GM21723 (cell line): ENCODE measurements at regions not wholly inside any gene's neighbourhood (a gene's known extent, or its start where the extent isn't known, plus 50 kb on each side); places are given as distances from the start of the nearest gene placed in this dataset.
"Not testable (repeated sequence)": the region's sequence is repeated elsewhere in the genome, so short reads cannot be mapped to it uniquely, and the experiment has no call there.

ENCODE experiments used
- ATAC-seq: cut with Tn5 transposase; IDR thresholded peaks from one replicate; pipeline ENCODE4 v1.9.1; 2021; ENCODE audit warnings: mild to moderate bottlenecking, moderate library complexity; ENCODE audit not compliant: unreplicated experiment

DNA sequence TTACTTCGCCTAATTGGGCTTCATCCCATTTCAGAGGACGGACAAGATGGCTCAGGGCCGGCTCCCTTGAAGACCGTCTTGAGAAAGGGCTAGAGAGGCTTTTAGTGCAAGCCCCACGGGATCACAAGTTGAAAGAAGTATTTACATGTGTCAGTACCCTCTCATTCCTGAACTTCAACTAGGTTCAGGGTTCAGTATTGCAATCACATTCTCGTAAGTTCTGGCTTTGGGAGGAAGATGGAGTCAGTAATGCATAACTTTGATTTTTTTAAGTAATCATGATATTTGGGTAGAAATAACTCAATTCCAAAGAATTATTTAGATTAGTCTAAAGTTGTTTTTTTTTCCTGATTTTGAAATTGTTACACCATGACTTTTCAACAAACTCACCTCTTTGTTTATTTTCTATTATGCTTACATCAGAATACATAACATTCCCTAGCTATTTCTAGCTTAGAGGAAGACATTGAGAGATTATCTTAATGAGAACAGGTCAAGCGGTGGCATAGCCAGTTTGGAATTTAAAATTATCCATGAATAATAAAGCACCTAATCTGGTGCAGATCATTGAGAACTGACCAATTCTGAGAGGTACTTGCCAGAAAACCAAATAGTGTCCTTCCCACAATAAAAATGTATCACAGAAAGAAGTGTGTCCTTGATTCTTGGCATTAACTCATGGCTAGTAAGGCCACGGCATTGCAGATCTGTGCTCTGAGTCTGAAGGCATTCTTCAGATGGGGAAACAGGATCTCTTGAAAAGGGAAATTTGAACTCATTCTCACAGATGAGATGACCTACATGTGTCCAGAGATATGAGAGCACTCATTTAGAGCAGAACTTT lies 92.1 kb upstream of the BLID start:
- ATAC-seq: no peak

DNA sequence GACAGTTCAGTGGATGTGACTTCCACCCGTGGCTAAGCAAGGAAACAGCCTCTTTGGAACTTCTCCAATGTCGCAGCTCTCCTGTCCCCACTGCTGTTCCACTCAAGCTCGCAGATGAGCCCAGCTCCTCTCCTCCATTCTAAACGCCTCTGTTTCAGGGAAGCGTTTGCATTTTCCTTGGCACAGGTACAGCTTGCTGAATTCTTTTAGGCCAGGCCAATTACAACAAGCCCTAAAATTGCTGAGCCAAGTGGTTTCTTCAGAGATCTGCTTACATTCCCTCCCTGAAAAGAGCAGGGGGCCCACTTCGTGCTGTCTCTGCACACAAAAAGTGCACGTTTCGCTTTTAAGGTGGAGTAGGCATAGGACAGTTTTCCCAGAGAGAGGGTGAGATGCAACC lies 91.5 kb upstream of the BLID start:
- no peak for ATAC-seq

DNA sequence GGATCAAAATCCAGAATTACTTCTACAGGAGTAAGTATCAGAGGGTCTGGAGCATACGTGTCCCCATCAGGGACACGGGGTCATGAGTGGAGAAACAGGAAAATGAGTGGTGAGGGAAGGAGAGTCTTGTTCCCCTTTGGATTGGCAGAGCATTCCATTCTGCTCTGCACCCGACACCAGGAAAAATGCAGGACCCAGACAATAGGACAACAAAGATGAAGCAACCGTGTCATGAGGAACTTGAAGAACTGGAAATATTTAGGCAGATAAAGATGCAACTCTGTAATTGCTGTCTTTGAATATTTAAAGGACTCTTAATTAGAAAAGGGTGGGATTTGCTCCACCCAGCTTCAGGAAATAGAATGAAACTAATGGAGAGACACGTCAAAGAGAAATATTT lies 89.0 kb upstream of the BLID start:
- ATAC-seq: no peak

DNA sequence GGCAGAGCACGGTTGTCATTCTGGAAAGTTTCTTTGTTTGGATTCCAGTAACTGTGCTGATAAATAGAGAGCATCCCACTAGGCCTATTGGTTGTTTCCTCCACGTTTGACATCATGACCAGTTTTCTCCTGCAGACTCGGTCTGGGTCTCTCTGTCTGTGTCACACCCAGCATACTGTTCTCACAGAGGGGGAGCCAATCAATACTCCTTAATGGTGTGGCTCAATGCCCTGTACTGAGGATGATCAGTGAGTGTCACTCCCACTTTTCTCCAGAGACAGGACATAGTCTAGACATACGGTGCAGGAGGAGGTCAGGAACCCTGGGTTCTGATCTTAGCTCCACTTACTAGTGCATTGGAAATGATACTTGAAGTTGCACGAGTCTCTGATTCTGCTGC lies 88.2 kb upstream of the BLID start:
- no peak for ATAC-seq

DNA sequence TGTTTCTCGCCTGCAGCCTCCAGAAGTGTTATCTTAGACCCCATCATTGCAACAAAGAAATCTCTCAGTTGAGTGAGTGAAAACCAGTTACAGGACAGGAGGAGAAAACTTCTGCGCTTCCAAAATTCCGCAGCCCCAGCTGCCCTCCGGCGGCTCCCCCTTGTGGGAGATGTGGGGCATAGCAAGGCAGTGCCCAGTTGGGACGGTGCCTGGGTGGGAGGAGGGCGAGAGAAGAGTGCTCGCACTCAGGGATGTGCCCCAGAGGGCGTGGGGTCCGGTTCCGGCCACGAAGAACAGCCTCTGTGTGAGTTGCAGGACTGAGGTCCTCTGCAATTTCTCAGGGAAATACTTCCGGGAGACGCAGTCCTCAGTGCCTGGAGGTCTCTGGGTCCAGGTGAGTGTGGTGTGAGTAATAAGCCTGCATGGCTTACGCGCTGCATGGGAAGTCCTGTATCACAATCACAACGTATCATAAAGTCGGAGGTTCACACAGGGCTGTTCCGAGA lies 87.0 kb upstream of the BLID start:
- ATAC-seq: peak; percentile 74

DNA sequence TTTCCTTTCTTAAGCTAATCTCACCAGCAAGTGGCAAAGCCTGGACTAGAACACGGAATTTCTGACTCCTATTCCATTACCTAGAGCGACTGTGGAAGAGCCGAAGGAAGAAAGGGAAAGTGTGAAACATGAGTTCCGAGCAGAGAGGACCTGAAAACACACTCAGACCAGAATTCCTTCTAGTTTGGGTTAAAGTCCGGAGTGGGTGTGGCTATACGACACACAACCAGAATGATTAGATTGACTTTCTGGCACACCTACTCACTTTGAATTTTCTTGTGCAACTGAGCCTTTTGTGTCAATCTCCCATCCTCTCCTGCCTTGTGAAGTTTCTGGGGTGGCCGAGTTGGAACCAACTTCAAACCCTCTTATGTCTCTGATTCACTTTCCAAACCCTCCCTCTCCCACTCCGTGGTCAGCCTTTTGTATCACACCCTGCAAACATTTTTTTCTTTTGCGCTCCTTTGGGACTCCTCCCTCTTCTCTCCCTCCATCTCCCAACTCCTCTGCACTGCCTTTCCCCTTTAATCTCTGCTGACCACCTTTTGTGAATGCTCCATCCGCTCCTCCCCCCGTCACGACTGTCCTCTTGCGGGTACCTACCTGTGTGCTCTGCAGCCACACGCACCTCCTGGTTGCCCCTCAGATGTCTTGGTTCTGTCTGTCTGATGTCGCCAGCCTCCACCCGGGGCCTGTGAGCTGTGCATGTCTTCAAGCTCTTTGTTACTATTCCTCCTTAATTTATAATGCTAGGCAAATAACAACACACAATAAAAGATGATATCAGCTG lies 86.3 kb upstream of the BLID start:
- ATAC-seq: no peak

DNA sequence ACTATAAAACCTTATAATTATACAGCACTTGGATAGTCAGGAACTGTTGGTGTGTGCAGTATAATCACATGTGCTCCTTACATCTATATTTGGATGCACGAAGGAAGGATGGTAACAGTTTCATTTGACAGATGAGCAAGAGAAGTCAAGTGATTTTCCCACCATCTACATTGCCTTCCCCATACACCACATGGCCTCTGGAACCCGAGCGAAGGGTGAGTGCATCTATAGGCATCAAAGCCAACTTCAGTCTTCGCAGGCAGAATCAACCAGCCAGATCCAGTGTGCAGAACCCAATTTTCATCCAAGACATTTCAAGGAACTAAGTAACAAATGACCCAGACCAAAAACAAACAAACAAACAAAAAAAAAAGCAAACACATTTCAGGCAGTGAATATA lies 85.1 kb upstream of the BLID start:
- ATAC-seq: no peak

DNA sequence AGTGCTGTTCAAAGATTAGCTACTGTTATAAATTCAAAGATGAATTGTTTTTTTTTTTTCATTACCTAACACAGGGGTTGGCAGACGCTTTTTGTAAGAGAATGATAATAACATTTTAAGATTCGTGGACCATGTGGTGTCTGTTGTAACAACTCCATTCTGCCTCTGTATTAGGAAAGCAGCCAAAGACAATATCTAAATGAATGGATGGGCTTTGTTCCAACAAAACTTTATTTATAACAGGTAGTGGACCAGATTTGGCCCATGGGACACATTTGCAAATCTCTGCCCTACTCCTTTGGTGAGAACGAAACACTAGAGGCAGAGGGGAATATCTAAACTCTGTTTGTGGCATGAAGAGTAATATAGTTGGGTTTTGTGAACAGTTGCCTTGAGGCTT lies 83.6 kb upstream of the BLID start:
- no peak for ATAC-seq

DNA sequence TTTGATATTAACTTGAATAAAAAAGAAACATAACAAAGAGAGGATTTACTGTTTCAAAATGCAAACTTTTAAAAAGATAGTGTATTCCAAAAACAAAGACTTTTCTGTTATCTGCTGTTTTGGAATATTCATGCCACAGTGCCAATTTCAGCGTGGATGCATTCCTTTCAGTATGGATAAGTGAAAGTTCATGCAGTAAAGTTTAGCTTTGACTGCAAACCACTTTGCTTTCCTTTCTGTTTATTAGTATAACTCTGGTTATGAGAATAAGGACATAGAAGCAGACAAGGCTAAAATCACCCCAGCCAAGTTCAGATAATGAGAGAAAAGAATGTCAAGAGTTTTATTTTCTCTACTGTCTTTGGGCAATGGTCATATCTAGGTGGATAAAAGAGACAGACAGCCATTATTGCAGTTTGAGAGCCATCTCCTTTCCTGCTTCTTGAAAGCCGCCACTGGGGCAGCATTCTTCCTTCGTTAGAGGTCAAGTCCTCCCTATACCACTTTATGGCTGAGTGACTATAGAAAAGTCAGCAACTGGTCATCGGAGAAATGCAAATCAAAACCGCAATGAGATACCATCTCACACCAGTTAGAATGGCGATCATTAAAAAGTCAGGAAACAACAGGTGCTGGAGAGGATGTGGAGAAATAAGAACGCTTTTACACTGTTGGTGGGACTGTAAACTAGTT lies 82.4 kb upstream of the BLID start:
- ATAC-seq: no peak

DNA sequence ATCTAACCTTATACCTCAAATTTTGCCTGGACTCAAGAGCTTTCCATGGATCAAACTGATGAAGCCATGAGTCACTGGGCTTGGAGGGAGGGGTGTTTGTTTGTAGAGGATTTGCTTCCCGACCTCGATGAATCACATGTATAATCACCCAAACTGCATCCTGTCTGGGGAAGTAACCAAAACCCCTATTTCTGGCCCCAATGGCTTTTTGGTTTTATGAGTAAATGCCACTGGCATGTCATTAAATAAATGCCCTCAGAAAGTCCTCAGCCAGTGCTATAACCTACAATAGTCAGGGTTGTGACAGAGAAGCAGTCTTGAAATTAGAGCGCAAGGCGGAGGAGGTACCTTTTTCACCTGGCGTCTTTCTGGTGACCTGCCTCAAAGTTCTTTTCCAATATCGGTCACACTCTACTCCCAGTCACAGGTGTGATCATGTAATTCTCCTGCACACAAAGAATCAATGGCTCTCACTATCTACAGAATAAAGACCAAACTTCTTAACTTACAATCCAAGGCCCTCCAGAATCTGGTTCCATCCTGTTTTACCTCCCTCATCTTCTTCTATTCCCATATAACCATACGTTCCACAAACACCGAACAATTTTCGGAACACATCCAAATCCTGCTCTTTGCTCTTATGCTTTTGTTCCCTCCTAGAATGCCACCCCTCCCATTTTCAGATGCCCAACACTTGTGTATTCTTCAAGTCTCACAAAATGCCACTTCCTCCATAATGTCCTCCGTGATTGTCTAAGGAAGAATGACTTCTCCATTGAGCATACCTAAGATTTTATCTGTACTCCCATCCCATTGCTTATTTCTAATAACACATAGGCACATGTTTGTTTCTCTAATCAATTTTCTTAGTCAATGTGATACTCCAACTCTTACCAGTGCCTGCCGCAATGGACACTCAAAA lies 81.3 kb upstream of the BLID start:
- ATAC-seq: no peak

DNA sequence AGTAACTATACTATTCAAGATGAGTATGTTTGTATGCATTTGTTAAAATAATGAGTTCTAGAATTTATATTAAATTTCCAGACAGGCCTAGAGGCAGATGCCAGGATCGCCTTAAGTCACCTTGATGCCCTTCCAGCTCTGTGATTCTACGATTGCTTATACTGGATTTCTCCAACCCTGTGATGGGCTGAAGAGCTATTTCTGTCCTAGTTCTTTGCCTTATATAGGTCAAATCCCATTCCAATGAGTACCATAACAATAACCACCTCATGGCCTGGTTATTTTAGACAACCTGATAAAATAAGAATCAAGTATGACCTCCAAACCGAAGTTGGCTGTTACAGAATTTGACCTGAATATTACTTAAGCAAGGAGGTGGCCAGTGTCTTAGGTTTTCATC lies 79.8 kb upstream of the BLID start:
- ATAC-seq: no peak

DNA sequence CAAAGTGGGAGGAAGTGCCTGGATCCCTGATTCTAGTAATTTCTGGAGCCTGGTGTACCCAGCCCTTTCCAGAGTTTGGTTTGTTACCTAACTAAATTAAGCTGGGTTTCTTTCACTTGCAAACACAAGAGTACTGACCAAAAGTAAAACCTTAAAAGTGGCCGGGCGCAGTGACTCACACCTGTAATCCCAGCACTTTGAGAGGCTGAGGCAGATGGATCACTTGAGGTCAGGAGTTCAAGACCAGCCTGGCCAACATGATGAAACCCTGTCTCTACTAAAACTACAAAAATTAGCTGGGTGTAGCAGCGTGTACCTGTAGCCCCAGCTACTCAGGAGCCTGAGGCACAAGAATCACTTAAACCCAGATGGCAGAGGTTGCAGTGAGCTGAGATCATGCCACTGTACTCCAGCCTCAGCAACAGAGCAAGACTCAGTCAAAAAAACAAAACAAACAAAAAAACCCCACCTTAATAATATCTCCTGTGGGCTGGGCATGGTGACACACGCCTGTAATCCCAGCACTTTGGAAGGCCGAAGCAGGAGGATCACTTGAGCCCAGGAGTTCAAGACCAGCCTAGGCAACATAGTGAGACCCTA lies 78.0 kb upstream of the BLID start:
- not testable (repeated sequence) for ATAC-seq

DNA sequence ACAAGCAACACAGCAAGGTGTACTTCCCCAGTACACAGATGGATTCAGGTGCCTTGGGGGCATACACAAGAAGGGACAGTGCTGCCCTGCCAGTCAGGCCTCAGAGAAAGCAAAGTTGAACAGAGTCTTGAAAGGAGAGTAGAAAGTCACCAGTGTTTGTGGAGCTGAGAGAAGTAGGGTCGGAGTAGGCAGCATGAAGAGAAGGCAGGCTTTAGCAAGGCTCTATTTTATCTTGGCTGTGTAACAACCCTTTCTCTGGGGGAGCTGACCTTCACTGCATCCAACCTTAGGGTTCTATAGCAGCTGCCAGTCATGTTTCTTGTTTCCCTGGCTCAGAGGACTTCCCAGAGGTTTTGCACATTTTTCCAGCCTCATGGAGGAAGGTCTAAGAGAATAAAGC lies 77.4 kb upstream of the BLID start:
- no peak for ATAC-seq

DNA sequence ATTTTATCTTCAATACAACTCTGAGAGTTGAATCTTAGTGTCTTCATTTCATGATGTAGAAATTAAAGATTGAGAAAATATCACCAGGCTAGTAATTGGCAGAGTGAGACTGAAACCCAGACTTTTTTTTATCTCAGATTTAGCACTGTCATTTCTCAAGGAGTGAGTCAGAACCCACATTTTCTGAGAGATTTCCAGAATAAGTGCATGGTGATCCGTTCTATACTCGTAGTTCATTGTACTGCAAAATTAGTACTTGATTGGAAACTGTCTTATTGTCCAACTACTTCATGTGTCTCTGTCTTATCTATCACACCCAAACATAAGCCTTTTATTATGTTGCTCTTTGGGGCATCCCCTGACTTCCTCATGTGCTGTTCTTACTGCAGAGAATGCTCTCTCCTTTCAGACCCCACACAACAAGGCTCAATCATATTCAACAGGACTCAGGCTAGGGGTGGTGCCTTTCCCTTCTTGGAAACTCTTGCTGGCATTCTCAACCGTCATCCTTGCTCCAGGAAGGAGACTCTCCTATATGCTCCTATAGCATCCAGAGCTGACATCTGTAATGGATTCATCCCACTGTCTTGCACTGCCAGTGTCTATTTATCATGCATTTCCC lies 76.7 kb upstream of the BLID start:
- no peak for ATAC-seq

DNA sequence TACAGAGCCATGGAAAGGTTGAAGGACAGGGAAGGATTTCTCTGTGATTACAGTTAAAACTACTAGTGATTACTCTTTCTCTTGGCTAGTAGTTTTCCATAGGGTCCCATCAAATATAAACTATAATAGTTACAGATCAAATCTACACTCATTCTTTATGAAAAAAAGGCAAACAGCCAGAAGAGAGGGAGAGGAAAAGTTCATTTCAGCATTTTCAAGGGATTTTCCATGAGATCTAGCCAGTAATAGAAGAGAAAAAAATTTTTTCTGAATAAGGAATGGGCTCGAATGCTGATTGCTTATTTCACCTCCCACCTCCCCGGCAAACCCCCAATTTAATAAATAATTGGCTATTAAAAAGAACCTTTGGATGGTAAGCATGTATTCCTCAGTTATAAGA lies 74.8 kb upstream of the BLID start:
- no peak for ATAC-seq

DNA sequence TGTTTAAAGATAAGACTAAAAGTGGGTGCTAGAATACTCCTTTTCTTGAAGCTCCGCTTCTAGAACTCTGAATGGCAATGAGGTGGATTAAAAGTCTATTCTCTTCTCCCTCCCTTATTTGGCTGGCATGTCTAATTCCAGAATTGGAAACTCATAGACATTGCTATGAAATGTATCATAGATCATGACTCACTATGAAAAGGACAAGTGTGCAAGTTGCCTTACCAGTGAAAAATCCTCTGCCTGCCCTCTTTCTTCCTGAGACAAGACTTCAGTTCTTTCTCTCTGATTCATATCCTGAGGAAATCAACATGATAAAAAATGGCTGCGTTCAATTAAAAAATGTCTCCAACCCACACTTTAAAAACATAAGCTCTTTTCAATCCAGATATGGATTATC lies 73.2 kb upstream of the BLID start:
- no peak for ATAC-seq

DNA sequence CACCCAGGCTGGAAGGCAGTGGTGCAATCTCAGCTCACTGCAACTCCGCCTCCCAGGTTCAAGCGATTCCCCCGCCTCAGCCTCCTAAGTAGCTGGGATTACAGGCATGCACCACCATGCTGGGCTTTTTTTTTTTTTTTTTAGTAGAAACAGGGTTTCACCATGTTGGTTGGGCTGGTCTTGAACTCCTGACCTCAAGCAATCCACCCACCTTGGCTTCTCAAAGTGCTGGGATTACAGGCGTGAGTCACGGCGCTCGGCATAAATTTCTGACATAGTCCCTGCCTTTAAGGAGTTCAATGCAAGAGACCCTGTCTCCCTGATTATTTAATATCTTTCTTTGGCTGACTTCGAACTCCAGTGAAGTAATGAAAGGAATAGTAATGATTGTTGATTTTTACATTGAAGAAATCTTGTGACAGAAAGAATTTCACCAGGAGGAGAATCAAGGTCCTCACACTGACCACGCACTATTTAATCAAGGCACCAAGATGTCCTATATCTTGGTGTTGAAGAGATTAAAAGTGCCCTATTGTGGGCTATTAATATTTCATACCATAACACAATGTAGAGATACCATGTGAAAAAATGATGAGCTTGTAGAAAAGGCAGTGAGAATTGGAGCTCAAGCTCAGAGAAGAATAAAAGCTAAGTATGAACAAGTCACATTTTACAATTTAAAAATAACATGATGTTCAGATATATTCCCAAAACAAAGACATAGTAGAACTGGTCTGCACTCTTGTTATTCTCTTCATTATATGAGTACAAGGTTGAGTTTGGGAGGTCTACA lies 71.6 kb upstream of the BLID start:
- ATAC-seq: no peak

DNA sequence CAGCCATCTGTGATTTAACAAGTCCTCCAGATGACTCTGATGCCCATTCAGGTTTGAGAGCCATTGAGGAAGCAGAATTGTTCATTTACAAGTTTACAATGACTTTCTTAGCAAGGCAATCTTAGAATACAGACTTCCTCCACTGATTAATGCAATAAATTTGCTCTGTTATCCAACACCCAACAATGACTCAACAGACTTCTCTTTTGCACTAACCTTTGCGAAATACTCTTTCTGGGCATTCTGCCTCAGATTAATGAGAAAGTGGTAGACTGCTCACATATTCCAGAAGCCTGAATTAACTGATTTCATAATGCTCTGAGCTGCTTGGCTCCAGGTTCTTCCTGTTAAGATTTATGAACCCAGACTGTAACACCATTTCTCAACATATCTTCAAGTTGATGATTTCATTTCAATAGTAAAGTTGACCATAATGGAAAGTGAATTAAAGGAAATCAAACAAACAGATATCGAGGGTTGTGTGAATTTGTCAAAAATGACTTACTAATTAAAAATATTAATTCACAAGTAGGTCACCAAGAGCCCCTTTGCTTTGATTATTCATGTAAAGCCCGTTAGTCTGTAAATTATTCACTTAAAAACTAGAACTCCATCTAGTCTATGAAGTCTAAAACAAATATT lies 70.5 kb upstream of the BLID start:
- no peak for ATAC-seq
